Transverse colon (tissue), 3 donors: ENCODE measurements at regions not wholly inside any gene's neighbourhood (a gene's known extent, or its start where the extent isn't known, plus 50 kb on each side); places are given as distances from the start of the nearest gene placed in this dataset.

Experiments used
- POLR2A ChIP-seq: fragments of 450-650 bp; IDR thresholded peaks from one replicate; pipeline ENCODE4 v1.6.1; 2016; ENCODE audit warnings: antibody characterized with exemption, mild to moderate bottlenecking, moderate library complexity
- TF ChIP-seq, protein P1 (sequence below), 5 experiments: fragments of 200-600 bp in 3 of 5; fragments of 450-650 bp in 2 of 5; sonication (generic) in 3 of 5; IDR thresholded peaks; 1 replicate in 2 of 5; 2 replicates in 3 of 5; pipeline ENCODE4 v1.5.1; 2016 to 2017; ENCODE audit warnings: antibody characterized with exemption in 5 of 5, inconsistent platforms in 3 of 5, mild to moderate bottlenecking in 2 of 5, moderate library complexity in 1 of 5

- TF ChIP-seq, protein P1, sequence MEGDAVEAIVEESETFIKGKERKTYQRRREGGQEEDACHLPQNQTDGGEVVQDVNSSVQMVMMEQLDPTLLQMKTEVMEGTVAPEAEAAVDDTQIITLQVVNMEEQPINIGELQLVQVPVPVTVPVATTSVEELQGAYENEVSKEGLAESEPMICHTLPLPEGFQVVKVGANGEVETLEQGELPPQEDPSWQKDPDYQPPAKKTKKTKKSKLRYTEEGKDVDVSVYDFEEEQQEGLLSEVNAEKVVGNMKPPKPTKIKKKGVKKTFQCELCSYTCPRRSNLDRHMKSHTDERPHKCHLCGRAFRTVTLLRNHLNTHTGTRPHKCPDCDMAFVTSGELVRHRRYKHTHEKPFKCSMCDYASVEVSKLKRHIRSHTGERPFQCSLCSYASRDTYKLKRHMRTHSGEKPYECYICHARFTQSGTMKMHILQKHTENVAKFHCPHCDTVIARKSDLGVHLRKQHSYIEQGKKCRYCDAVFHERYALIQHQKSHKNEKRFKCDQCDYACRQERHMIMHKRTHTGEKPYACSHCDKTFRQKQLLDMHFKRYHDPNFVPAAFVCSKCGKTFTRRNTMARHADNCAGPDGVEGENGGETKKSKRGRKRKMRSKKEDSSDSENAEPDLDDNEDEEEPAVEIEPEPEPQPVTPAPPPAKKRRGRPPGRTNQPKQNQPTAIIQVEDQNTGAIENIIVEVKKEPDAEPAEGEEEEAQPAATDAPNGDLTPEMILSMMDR (IDR thresholded peaks at IDR 0.05) = no peak
- no peak for TF ChIP-seq POLR2A
Observed at GRCh38 chr3:137180220-137180619, 222.4 kb downstream of the IL20RB start.
